Activated CD4-positive, alpha-beta T cell treated with anti-CD3 and anti-CD28 coated beads, Interleukin-2, amount 10 ng/mL, durations not matched to agents 24 days and 14 days (primary cell): ENCODE measurements at regions not wholly inside any gene's neighbourhood (a gene's known extent, or its start where the extent isn't known, plus 50 kb on each side); places are given as distances from the start of the nearest gene placed in this dataset.

ENCODE experiments used
- DNase-seq: peaks from one replicate; pipeline ENCODE4 v3.0.0; 2022
- H3K27ac Mint-ChIP-seq: one replicate; pipeline ENCODE4 v1.8.0; 2022; ENCODE audit warnings: mild to moderate bottlenecking, mixed read lengths
- H3K27me3 Mint-ChIP-seq: one replicate; pipeline ENCODE4 v1.8.0; 2022; ENCODE audit warnings: mixed read lengths
- H3K36me3 Mint-ChIP-seq: one replicate; pipeline ENCODE4 v1.8.0; 2022; ENCODE audit warnings: low read depth, mild to moderate bottlenecking, mixed read lengths
- H3K4me1 Mint-ChIP-seq: one replicate; pipeline ENCODE4 v1.8.0; 2021; ENCODE audit warnings: mixed read lengths
- H3K4me3 Mint-ChIP-seq: one replicate; pipeline ENCODE4 v1.8.0; 2022; ENCODE audit warnings: mild to moderate bottlenecking, moderate library complexity, mixed read lengths
- H3K9me3 Mint-ChIP-seq: one replicate; pipeline ENCODE4 v1.8.0; 2021; ENCODE audit warnings: mixed read lengths
- intact Hi-C: fragments of 100-400 bp; cut with micrococcal nuclease; formaldehyde crosslinking; loops from one replicate; pipeline ENCODE4 v1.15.1; 2023

DNA sequence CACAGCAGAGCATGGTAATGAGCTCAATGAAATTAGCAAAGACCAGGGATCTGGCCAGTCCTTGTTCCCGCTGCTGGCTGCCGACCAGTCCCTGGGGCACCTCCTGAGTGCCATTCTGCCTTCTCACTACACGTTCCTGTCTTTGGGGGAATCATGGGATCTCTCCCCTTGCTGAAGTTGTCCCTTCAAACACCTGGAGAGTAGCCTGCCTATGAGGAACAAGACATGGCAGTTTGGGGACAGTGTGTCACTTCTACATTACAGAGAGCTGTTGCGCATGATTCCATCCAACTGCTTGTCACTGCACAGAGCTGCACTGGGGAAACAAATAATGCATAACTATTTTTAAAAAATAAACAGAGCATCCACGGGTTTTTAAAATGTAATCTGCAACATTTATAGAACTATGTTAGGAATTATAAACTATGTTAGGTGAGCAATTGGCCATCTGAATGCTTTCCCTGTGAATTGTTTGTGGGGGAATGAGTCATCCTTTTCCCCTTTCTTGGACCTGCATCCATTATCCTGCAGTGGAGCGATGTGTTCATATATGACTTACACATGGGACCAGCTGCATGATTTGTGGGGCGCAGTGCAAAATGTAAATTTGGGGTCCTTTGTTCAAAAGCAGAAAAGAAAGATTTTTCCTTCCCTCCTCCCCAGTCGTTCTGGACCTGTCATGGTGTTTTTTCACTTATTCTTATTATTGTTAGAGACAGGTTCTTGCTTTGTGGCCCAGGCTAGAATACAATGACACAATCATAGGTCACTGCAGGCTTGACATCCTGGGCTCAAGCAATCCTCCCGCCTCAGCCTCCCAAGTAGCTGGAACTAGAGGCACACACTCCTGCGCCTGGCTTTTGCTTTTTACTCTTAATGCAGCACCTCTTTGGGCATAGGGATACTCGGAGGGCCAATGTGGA lies 115.0 kb upstream of the TBL1X start:
- DNase-seq = no peak
- Mint-ChIP-seq H3K27me3 (no peaks in the 10 kb centered on the region), H3K27ac (no peak overlapping the region), H3K36me3 (no peaks in the 10 kb centered on the region), H3K4me1 (peaks cover 19% of the 10 kb centered on the region), H3K4me3 (no peak overlapping the region), H3K9me3 (no peaks in the 10 kb centered on the region)
- intact Hi-C loops = loop anchor here (5.0 kb wide), 1 partner anchor 747 kb away; no protein-coding TSS in a partner anchor

- Mint-ChIP-seq H3K4me3 (no peak overlapping the region), H3K27ac (peak overlapping the region; percentile 86), H3K4me1 (peaks cover 26% of the 10 kb centered on the region), H3K9me3 (peaks cover 6% of the 10 kb centered on the region), H3K27me3 (no peaks in the 10 kb centered on the region), H3K36me3 (peaks cover 2% of the 10 kb centered on the region)
- intact Hi-C loops = loop anchor here (5.0 kb wide), 1 partner anchor 746 kb away; no protein-coding TSS in a partner anchor
- DNase-seq = no peak
Observed at GRCh38 chrX:9351126-9351525, 113.7 kb upstream of the TBL1X start.

DNA sequence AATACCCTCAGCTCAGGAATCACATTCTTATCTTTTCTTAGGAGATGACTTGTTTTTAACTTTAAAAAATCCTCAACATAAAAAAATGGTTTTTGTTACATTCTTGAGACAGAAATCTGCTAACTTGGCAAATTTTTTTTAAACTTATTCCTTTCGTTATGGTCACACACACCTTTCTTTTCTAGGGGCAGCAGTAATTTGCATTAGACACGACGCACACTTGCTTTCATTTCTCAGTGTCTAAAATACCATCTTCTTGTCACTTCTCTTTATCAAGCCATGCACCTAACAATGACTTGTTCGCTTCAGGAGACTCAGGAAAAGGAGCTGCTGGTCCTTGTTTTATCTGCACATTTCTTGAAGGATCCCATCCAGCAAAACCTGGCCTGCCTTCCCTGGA lies 112.6 kb upstream of the TBL1X start:
- Mint-ChIP-seq H3K4me3 (peak overlapping the region; percentile 71), H3K27me3 (no peaks in the 10 kb centered on the region), H3K4me1 (peaks cover 31% of the 10 kb centered on the region), H3K36me3 (peaks cover 5% of the 10 kb centered on the region), H3K27ac (peak overlapping the region; percentile 86), H3K9me3 (peaks cover 12% of the 10 kb centered on the region)
- intact Hi-C loops = loop anchor here (1.0 to 5.0 kb wide), 2 partner anchors 11 to 745 kb away; no protein-coding TSS in a partner anchor
- no peak for DNase-seq

DNA sequence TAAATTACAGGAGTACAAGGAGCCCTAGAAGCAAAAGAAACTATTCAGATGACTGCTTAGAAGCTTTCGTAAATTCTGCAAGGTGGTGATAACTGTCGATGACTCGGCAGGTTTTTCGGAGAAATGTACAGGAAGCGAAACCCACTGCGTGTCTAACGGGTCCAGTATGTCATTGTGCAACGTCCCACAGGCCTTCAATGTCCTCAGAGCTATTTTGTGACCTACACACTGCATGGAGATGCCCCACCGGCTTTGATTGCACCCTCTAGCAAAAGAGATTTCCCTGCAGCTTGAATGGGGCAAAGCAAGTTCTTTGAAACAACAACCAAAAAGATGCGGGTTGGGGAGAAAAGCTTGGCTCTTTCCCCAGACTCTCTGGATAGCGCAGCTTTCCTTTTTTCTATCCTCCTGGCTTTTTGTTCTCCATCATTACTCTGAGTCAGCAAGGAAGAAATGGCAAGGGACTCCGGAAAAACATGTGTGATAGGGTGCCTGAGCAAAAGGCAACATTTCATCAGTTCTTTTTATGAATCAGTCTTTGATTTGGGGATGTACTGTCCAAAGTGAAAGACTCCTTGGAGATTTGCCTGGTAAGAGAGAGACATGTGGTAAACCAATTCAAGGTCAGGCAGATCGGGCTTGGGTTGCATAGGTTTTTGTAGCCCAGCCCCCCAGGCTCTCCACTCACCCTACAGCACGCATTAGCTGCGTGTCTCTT lies 112.0 kb upstream of the TBL1X start:
- Mint-ChIP-seq H3K36me3 (peaks cover 5% of the 10 kb centered on the region), H3K4me1 (peaks cover 31% of the 10 kb centered on the region), H3K27me3 (no peaks in the 10 kb centered on the region), H3K27ac (peak overlapping the region; percentile 86), H3K4me3 (peak overlapping the region; percentile 71), H3K9me3 (peaks cover 12% of the 10 kb centered on the region)
- DNase-seq = peak; percentile 85
- intact Hi-C loops = loop anchor here (1.0 to 5.0 kb wide), 2 partner anchors 12 to 744 kb away; no protein-coding TSS in a partner anchor

DNA sequence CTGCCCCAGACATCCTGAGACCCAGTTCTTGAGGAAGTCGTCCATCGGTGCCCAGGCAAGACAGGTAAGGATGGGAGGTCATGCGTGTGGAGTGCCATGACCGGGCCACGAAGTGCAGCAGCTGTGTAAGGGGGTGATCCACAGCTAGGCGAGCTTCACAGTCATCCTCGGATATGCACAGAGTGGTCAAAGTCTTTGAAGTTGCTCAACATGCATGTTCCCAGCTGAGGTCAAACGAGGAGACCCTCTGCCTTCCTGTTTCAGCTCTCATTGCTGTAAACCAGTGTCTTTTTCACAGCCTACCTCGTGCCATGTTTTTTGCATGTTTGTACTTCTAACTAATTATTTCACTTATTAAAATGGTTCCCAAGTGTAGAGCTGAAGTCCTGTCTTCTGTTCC lies 109.9 kb upstream of the TBL1X start:
- peaks cover 31% of the 10 kb centered on the region for H3K4me1 Mint-ChIP-seq
- intact Hi-C loops = loop anchor here (5.0 kb wide), 1 partner anchor 742 kb away; no protein-coding TSS in a partner anchor

DNA sequence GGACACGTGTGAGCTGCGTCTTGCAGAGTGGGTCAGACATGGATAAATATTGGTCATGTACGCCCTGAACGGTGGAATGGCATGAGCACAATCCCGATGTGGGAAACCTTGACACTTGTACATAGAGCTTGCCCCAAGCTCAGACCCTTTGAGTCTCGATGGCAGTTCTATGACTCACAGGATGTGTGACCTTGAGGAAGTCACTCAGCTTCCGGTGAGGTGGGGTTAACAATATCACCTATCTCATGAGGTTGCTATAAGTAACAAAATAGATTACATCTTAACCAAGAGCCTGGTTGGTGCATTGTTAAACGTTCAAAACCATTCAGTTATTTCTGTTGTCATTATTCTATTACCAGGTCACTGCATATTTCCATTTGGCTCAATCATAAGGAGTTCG lies 109.1 kb upstream of the TBL1X start:
- H3K4me1 Mint-ChIP-seq = peaks cover 31% of the 10 kb centered on the region
- peak overlapping the region; percentile 69 for H3K27ac Mint-ChIP-seq
- intact Hi-C loops = no loop called here
- H3K36me3 Mint-ChIP-seq = peaks cover 5% of the 10 kb centered on the region
- peaks cover 12% of the 10 kb centered on the region for H3K9me3 Mint-ChIP-seq
- DNase-seq = peak; percentile 70
- H3K27me3 Mint-ChIP-seq = no peaks in the 10 kb centered on the region
- H3K4me3 Mint-ChIP-seq = no peak overlapping the region

More for the DNA sequence above, 109.9 kb upstream of the TBL1X start:
- H3K27me3 Mint-ChIP-seq = no peaks in the 10 kb centered on the region
- peak overlapping the region; percentile 69 for H3K27ac Mint-ChIP-seq
- DNase-seq = no peak
- no peak overlapping the region for H3K4me3 Mint-ChIP-seq
- H3K36me3 Mint-ChIP-seq = peaks cover 5% of the 10 kb centered on the region
- H3K9me3 Mint-ChIP-seq = peaks cover 12% of the 10 kb centered on the region

DNA sequence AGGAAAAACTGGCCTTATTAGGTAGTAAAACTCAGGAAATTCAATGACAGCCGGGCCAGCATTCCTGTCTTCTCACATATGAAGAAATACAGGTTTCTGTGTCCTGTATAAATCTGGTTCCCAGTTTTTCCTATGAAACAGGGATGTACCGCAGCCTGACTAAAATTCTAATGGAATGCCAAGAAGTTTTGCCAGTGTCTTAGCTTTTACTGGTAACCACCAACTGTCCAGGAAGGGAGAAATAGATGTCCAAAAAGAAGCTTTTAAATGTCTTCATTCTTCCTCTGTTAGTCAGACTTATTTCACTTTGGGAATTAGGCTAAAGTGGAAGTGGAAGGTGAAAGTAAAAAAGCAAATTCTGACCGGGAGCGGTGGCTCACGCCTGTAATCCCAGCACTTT lies 108.0 kb upstream of the TBL1X start:
- intact Hi-C loops = no loop called here
- Mint-ChIP-seq H3K9me3 (peaks cover 12% of the 10 kb centered on the region), H3K4me3 (no peak overlapping the region), H3K27me3 (no peaks in the 10 kb centered on the region), H3K27ac (no peak overlapping the region), H3K36me3 (peaks cover 5% of the 10 kb centered on the region), H3K4me1 (peaks cover 27% of the 10 kb centered on the region)
- no peak for DNase-seq

- DNase-seq = no peak
- Mint-ChIP-seq H3K36me3 (peaks cover 5% of the 10 kb centered on the region), H3K27me3 (no peaks in the 10 kb centered on the region), H3K27ac (no peak overlapping the region), H3K9me3 (peaks cover 12% of the 10 kb centered on the region), H3K4me1 (peaks cover 20% of the 10 kb centered on the region), H3K4me3 (no peak overlapping the region)
- intact Hi-C loops = no loop called here
Observed at GRCh38 chrX:9357518-9358114, 107.2 kb upstream of the TBL1X start.

GRCh38 chrX:9362363-9362928 lies 102.4 kb upstream of the TBL1X start:
- Mint-ChIP-seq H3K27ac (no peak overlapping the region), H3K27me3 (no peaks in the 10 kb centered on the region), H3K36me3 (no peaks in the 10 kb centered on the region), H3K4me3 (no peak overlapping the region), H3K4me1 (no peaks in the 10 kb centered on the region), H3K9me3 (no peaks in the 10 kb centered on the region)
- intact Hi-C loops = no loop called here
- no peak for DNase-seq

- Mint-ChIP-seq H3K4me3 (no peak overlapping the region), H3K27me3 (no peaks in the 10 kb centered on the region)
- intact Hi-C loops = no loop called here
Observed at GRCh38 chrX:9367421-9367820, 97.4 kb upstream of the TBL1X start.

GRCh38 chrX:9368262-9368661 lies 96.6 kb upstream of the TBL1X start:
- Mint-ChIP-seq H3K9me3 (no peaks in the 10 kb centered on the region), H3K27ac (no peak overlapping the region), H3K27me3 (peaks cover 5% of the 10 kb centered on the region), H3K4me1 (peaks cover 11% of the 10 kb centered on the region), H3K36me3 (no peaks in the 10 kb centered on the region), H3K4me3 (no peak overlapping the region)
- no peak for DNase-seq
- intact Hi-C loops = no loop called here

More at GRCh38 chrX:9367421-9367820, 97.4 kb upstream of the TBL1X start:
- peaks cover 11% of the 10 kb centered on the region for H3K4me1 Mint-ChIP-seq
- no peaks in the 10 kb centered on the region for H3K36me3 Mint-ChIP-seq
- H3K9me3 Mint-ChIP-seq = no peaks in the 10 kb centered on the region
- no peak for DNase-seq
- H3K27ac Mint-ChIP-seq = no peak overlapping the region

GRCh38 chrX:9369802-9370291 lies 95.0 kb upstream of the TBL1X start:
- H3K9me3 Mint-ChIP-seq = no peaks in the 10 kb centered on the region
- H3K27me3 Mint-ChIP-seq = peaks cover 7% of the 10 kb centered on the region
- no peak overlapping the region for H3K4me3 Mint-ChIP-seq
- H3K36me3 Mint-ChIP-seq = no peaks in the 10 kb centered on the region
- DNase-seq = peak; percentile 63
- peak overlapping the region; percentile 25 for H3K27ac Mint-ChIP-seq
- peaks cover 11% of the 10 kb centered on the region for H3K4me1 Mint-ChIP-seq
- intact Hi-C loops = no loop called here

- H3K36me3 Mint-ChIP-seq = no peaks in the 10 kb centered on the region
- H3K4me3 Mint-ChIP-seq = no peak overlapping the region
- intact Hi-C loops = no loop called here
- no peaks in the 10 kb centered on the region for H3K9me3 Mint-ChIP-seq
- DNase-seq = no peak
- H3K27ac Mint-ChIP-seq = no peak overlapping the region
- H3K4me1 Mint-ChIP-seq = peaks cover 11% of the 10 kb centered on the region
- H3K27me3 Mint-ChIP-seq = peaks cover 7% of the 10 kb centered on the region
Observed at GRCh38 chrX:9370893-9371292, 94.0 kb upstream of the TBL1X start.
